ENCODE measurements at regions not wholly inside any gene's neighbourhood (a gene's known extent, or its start where the extent isn't known, plus 50 kb on each side); places are given as distances from the start of the nearest gene placed in this dataset.

DNA sequence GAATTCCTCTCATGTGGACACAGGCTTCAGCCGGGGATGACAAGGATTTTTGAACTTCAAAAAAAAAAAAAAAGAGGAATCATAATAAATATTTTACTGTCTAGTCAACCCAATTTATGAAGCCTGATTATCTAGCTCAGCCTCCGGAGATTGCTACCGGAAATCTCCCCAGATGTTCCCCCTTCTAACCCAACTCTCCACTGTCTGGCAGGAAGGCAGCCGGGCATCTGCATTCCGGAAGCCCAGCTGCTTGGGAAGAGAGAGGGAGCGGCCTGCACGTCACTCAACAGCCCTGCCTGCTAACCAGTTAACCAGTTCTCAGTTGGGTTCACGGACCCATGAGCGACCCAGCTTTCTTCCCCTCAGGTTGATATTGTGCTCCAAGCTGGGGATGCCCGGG, 87.2 kb upstream of the POU3F3 start:
- H3K36me3 ChIP-seq = no peaks in the 10 kb centered on the region
- H3K27ac ChIP-seq = no peak overlapping the region
- no peaks in the 10 kb centered on the region for H3K4me1 ChIP-seq
- no peaks in the 10 kb centered on the region for H3K27me3 ChIP-seq
- H3K79me2 ChIP-seq (ENCODE audit: low read depth) = no peaks in the 10 kb centered on the region
- peak overlapping the region; percentile 73 for H2AFZ ChIP-seq (replicated peaks)
- H3K4me3 ChIP-seq = no peak overlapping the region
- no peak overlapping the region for H3K4me2 ChIP-seq
- Mint-ChIP-seq H3K9me3 (peaks cover 25% of the 10 kb centered on the region), H3K27me3 (ENCODE audit: insufficient read depth, low read depth) (peaks cover 7% of the 10 kb centered on the region), H3K27ac (no peak overlapping the region), H3K36me3 (no peaks in the 10 kb centered on the region), H3K4me1 (peaks cover 11% of the 10 kb centered on the region), H3K4me3 (no peak overlapping the region)
- H4K20me1 ChIP-seq (ENCODE audit: low read depth) = no peaks in the 10 kb centered on the region
- no peak overlapping the region for H3K9ac ChIP-seq
- no peaks in the 10 kb centered on the region for H3F3A ChIP-seq (ENCODE audit: low read depth)
- no peak for DNase-seq (ENCODE audit: low spot score)
- TF ChIP-seq EZH2phosphoT487 (IDR thresholded peaks at IDR 0.05) (no peak), EZH2 (IDR thresholded peaks at IDR 0.05) (no peak)
- TF ChIP-seq, protein P1, sequence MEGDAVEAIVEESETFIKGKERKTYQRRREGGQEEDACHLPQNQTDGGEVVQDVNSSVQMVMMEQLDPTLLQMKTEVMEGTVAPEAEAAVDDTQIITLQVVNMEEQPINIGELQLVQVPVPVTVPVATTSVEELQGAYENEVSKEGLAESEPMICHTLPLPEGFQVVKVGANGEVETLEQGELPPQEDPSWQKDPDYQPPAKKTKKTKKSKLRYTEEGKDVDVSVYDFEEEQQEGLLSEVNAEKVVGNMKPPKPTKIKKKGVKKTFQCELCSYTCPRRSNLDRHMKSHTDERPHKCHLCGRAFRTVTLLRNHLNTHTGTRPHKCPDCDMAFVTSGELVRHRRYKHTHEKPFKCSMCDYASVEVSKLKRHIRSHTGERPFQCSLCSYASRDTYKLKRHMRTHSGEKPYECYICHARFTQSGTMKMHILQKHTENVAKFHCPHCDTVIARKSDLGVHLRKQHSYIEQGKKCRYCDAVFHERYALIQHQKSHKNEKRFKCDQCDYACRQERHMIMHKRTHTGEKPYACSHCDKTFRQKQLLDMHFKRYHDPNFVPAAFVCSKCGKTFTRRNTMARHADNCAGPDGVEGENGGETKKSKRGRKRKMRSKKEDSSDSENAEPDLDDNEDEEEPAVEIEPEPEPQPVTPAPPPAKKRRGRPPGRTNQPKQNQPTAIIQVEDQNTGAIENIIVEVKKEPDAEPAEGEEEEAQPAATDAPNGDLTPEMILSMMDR (IDR thresholded peaks at IDR 0.05) = no peak
- no peaks in the 10 kb centered on the region for H3K9me3 ChIP-seq (ENCODE audit: low read depth)

DNA sequence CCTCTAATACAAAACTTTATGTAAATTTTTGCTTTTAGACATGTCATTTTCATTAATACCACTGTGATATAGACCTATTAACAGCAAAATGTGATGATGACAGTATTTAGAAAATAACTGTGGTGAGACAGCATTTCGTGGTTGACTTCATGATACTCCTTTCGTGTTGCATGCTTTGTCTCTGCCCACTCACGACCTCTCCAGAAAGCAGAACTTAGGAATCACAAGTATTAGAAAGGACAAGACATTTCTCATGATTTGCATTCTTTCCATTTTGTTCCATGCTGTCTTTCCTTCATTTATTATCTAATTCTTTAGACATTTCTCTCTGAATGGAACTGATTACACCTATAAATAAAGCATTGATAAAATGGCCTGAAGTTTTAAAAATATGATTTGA, 85.2 kb upstream of the POU3F3 start:
- Histone ChIP-seq H2AFZ (replicated peaks) (no peak overlapping the region), H3K4me3 (no peak overlapping the region), H3F3A (ENCODE audit: low read depth) (no peaks in the 10 kb centered on the region), H3K4me2 (no peak overlapping the region), H3K4me1 (no peaks in the 10 kb centered on the region), H3K27ac (no peak overlapping the region), H3K9ac (no peak overlapping the region), H3K27me3 (no peaks in the 10 kb centered on the region), H4K20me1 (ENCODE audit: low read depth) (no peaks in the 10 kb centered on the region), H3K36me3 (no peaks in the 10 kb centered on the region), H3K79me2 (ENCODE audit: low read depth) (no peaks in the 10 kb centered on the region), H3K9me3 (ENCODE audit: low read depth) (no peaks in the 10 kb centered on the region)
- Mint-ChIP-seq H3K4me1 (peaks cover 11% of the 10 kb centered on the region), H3K27me3 (ENCODE audit: insufficient read depth, low read depth) (peaks cover 5% of the 10 kb centered on the region), H3K36me3 (no peaks in the 10 kb centered on the region), H3K27ac (no peak overlapping the region), H3K9me3 (peaks cover 25% of the 10 kb centered on the region), H3K4me3 (no peak overlapping the region)
- no peak for TF ChIP-seq EZH2 (IDR thresholded peaks at IDR 0.05)
- no peak for TF ChIP-seq EZH2phosphoT487 (IDR thresholded peaks at IDR 0.05)
- TF ChIP-seq, protein P1 (IDR thresholded peaks at IDR 0.05) = no peak
- no peak for DNase-seq (ENCODE audit: low spot score)

DNA sequence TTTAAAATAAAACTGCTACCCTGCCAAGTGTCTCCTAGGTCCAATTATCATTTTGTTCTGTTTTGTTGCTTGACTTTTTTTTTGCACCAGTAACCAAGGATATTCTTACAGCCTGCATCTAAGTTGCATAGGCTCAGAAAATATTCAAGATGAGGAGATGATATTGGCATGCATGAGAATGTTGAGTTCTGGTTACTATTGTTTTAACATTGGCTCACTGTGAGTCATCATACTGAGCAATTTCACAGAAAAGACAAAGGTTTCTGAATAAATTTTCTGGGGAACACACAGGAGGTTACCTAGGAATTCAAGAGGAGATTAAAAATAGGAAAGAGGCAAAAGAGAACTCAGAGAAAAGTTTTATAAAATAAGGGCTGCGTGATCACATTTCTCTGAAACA, 84.8 kb upstream of the POU3F3 start:
- peak overlapping the region; percentile 42 for H3K27ac Mint-ChIP-seq
- no peak overlapping the region for H3K4me2 ChIP-seq
- no peak overlapping the region for H3K27ac ChIP-seq
- peaks cover 11% of the 10 kb centered on the region for H3K4me1 Mint-ChIP-seq
- no peak for DNase-seq (ENCODE audit: low spot score)
- H3K27me3 Mint-ChIP-seq (ENCODE audit: insufficient read depth, low read depth) = peaks cover 4% of the 10 kb centered on the region
- H3K9ac ChIP-seq = no peak overlapping the region
- H4K20me1 ChIP-seq (ENCODE audit: low read depth) = no peaks in the 10 kb centered on the region
- TF ChIP-seq EZH2 (IDR thresholded peaks at IDR 0.05) (no peak), EZH2phosphoT487 (IDR thresholded peaks at IDR 0.05) (no peak)
- TF ChIP-seq, protein P1 (IDR thresholded peaks at IDR 0.05) = no peak
- H3K79me2 ChIP-seq (ENCODE audit: low read depth) = no peaks in the 10 kb centered on the region
- H3K4me3 ChIP-seq = no peak overlapping the region
- no peak overlapping the region for H2AFZ ChIP-seq (replicated peaks)
- H3K27me3 ChIP-seq = no peaks in the 10 kb centered on the region
- no peaks in the 10 kb centered on the region for H3K9me3 ChIP-seq (ENCODE audit: low read depth)
- H3K4me3 Mint-ChIP-seq = no peak overlapping the region
- H3K36me3 Mint-ChIP-seq = no peaks in the 10 kb centered on the region
- peaks cover 25% of the 10 kb centered on the region for H3K9me3 Mint-ChIP-seq
- H3K4me1 ChIP-seq = no peaks in the 10 kb centered on the region
- H3K36me3 ChIP-seq = no peaks in the 10 kb centered on the region
- no peaks in the 10 kb centered on the region for H3F3A ChIP-seq (ENCODE audit: low read depth)

All from neural progenitor cell (in vitro differentiated cells).